NB4 (cell line): ENCODE measurements at regions not wholly inside any gene's neighbourhood (a gene's known extent, or its start where the extent isn't known, plus 50 kb on each side); places are given as distances from the start of the nearest gene placed in this dataset.

Experiments used
- CTCF ChIP-seq: IDR thresholded peaks from one replicate; pipeline ENCODE4 v1.5.1; 2012; ENCODE audit warnings: low read depth, low read length
- MYC ChIP-seq: IDR thresholded peaks from 2 replicates; pipeline ENCODE4 v1.6.1; 2011; ENCODE audit warnings: low read depth, low read length
- POLR2A ChIP-seq: IDR thresholded peaks from 2 replicates; pipeline ENCODE4 v1.6.1; 2011; ENCODE audit warnings: mild to moderate bottlenecking; ENCODE audit not compliant: insufficient read length; ENCODE audit errors: extremely low read depth

- TF ChIP-seq CTCF: no peak
- no peak for TF ChIP-seq POLR2A
- no peak for TF ChIP-seq MYC
Observed at GRCh38 chr10:44201656-44202055, 183.2 kb downstream of the CXCL12 start.
